GM23338 (cell line): ENCODE measurements at regions not wholly inside any gene's neighbourhood (a gene's known extent, or its start where the extent isn't known, plus 50 kb on each side); places are given as distances from the start of the nearest gene placed in this dataset.

ENCODE experiments used
- ATAC-seq: fragments of 200-7000 bp; cut with Tn5 transposase; 3 replicates; pipeline ENCODE4 v1.9.1; 2020
- DNase-seq: peaks from one replicate; pipeline ENCODE4 v3.0.0-alpha.2; 2015; ENCODE audit warnings: low spot score
- H2AFZ ChIP-seq: fragments of 200-600 bp; sonication (generic); 2 replicates; pipeline ENCODE4 v1.8.0; 2016; ENCODE audit warnings: antibody characterized with exemption, mild to moderate bottlenecking, moderate library complexity
- H3F3A ChIP-seq: fragments of 200-600 bp; sonication (generic); replicated peaks from 2 replicates; pipeline ENCODE4 v1.8.0; 2017; ENCODE audit warnings: antibody characterized with exemption, mixed run types, low read depth
- H3K27ac ChIP-seq: fragments of 200-600 bp; sonication (generic); 2 replicates; pipeline ENCODE4 v1.6.1; 2016; ENCODE audit warnings: low read depth
- H3K27me3 ChIP-seq: fragments of 200-600 bp; sonication (generic); 2 replicates; pipeline ENCODE4 v1.8.0; 2016; ENCODE audit warnings: mild to moderate bottlenecking, mixed run types, moderate library complexity; ENCODE audit not compliant: insufficient read depth
- H3K36me3 ChIP-seq: fragments of 200-600 bp; sonication (generic); 2 replicates; pipeline ENCODE4 v1.8.0; 2016; ENCODE audit warnings: mild to moderate bottlenecking; ENCODE audit not compliant: insufficient read depth
- H3K4me1 ChIP-seq: fragments of 200-600 bp; sonication (generic); 2 replicates; pipeline ENCODE4 v1.8.0; 2016; ENCODE audit warnings: mild to moderate bottlenecking, moderate library complexity; ENCODE audit not compliant: insufficient read depth
- H3K4me2 ChIP-seq: fragments of 200-600 bp; sonication (generic); 2 replicates; pipeline ENCODE4 v1.7.1; 2017; ENCODE audit warnings: mixed run types
- H3K4me3 ChIP-seq: fragments of 200-600 bp; sonication (generic); 2 replicates; pipeline ENCODE4 v1.6.1; 2016; ENCODE audit warnings: mixed run types
- H3K79me2 ChIP-seq: fragments of 200-600 bp; sonication (generic); replicated peaks from 2 replicates; pipeline ENCODE4 v1.8.0; 2017; ENCODE audit warnings: mild to moderate bottlenecking; ENCODE audit not compliant: insufficient read depth
- H3K9me2 ChIP-seq: fragments of 200-600 bp; sonication (generic); 2 replicates; pipeline ENCODE4 v1.8.0; 2017; ENCODE audit not compliant: insufficient read depth
- H4K20me1 ChIP-seq: fragments of 200-600 bp; sonication (generic); replicated peaks from 2 replicates; pipeline ENCODE4 v1.8.0; 2017; ENCODE audit warnings: mild to moderate bottlenecking; ENCODE audit not compliant: insufficient read depth
- H3K27ac Mint-ChIP-seq: 2 replicates; pipeline ENCODE4 v1.8.0; 2020; ENCODE audit warnings: inconsistent platforms, mild to moderate bottlenecking, moderate library complexity, mixed read lengths
- H3K27me3 Mint-ChIP-seq: 3 replicates; pipeline ENCODE4 v1.8.0; 2022; ENCODE audit warnings: low read depth, mild to moderate bottlenecking, moderate library complexity, mixed read lengths, inconsistent platforms; ENCODE audit not compliant: insufficient read depth, poor library complexity
- H3K36me3 Mint-ChIP-seq: 3 replicates; pipeline ENCODE4 v1.8.0; 2021; ENCODE audit warnings: low read depth, mild to moderate bottlenecking, inconsistent platforms, moderate library complexity, mixed read lengths
- H3K4me1 Mint-ChIP-seq: 3 replicates; pipeline ENCODE4 v1.8.0; 2020; ENCODE audit warnings: mild to moderate bottlenecking, inconsistent platforms, mixed read lengths
- H3K4me3 Mint-ChIP-seq: 3 replicates; pipeline ENCODE4 v1.8.0; 2021; ENCODE audit warnings: moderate library complexity, mild to moderate bottlenecking, inconsistent platforms, mixed read lengths
- H3K9me3 Mint-ChIP-seq: 3 replicates; pipeline ENCODE4 v1.8.0; 2020; ENCODE audit warnings: moderate library complexity, mild to moderate bottlenecking, inconsistent platforms, mixed read lengths
- CREB1 ChIP-seq: fragments of 250-450 bp; sonication (Bioruptor Pico); IDR thresholded peaks from 2 replicates; pipeline ENCODE4 v1.5.0; 2020; ENCODE audit warnings: low read depth, mild to moderate bottlenecking, moderate library complexity
- EZH2phosphoT487 ChIP-seq: fragments of 200-600 bp; sonication (generic); IDR thresholded peaks from one replicate; pipeline ENCODE4 v1.8.1; 2018; ENCODE audit warnings: antibody characterized with exemption; ENCODE audit not compliant: unreplicated experiment
- JUNB ChIP-seq: IDR thresholded peaks from one replicate; pipeline ENCODE4 v1.6.1; 2016; ENCODE audit warnings: antibody characterized with exemption; ENCODE audit not compliant: unreplicated experiment
- REST ChIP-seq: IDR thresholded peaks from one replicate; pipeline ENCODE4 v1.6.1; 2018; ENCODE audit warnings: antibody characterized with exemption; ENCODE audit not compliant: unreplicated experiment
- STAT1 ChIP-seq: IDR thresholded peaks from one replicate; pipeline ENCODE4 v1.6.1; 2016; ENCODE audit warnings: antibody characterized with exemption; ENCODE audit not compliant: unreplicated experiment
- ZNF114 ChIP-seq: fragments of 250-450 bp; sonication (Bioruptor Pico); IDR thresholded peaks from 2 replicates; pipeline ENCODE4 v1.5.0; 2020; ENCODE audit warnings: mild to moderate bottlenecking, moderate library complexity
- ZNF331 ChIP-seq: fragments of 250-450 bp; sonication (Bioruptor Pico); IDR thresholded peaks from 2 replicates; pipeline ENCODE4 v1.5.0; 2020; ENCODE audit warnings: low read depth, mild to moderate bottlenecking, moderate library complexity
- ZNF462 ChIP-seq: fragments of 250-450 bp; sonication (Bioruptor Pico); IDR thresholded peaks from 2 replicates; pipeline ENCODE4 v1.5.0; 2020; ENCODE audit warnings: mild to moderate bottlenecking, moderate library complexity
- TF ChIP-seq, protein P1 (sequence below): IDR thresholded peaks from 2 replicates; pipeline ENCODE4 v1.6.1; 2016; ENCODE audit warnings: antibody characterized with exemption

DNA sequence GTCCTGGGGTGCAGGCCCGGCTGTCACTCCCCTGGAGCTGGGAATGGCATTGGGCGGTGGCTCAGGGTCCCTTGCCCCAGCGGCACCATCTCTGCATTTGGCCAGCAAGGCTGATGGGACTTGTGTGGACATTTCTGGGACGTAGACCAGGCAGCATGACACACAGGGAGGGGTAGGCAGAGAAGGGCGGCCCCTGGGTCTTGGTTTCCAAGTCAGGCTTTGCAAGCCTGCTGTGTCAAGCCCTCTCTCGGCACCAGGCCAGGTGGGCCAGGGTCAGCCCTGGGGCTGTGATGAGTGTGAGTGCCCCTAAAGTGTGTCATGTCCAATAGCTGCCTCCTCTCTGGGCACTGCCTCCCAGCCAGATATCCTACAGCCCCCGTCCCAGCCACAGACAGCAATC lies 335.2 kb downstream of the SEC14L1 start:
- no peak overlapping the region for H3K4me3 ChIP-seq
- no peak overlapping the region for H3K4me3 Mint-ChIP-seq
- no peaks in the 10 kb centered on the region for H3K9me2 ChIP-seq
- peaks cover 19% of the 10 kb centered on the region for H3F3A ChIP-seq
- no peak for DNase-seq
- no peak overlapping the region for H3K4me2 ChIP-seq
- H3K4me1 ChIP-seq, result peaks cover 75% of the 10 kb centered on the region
- peaks cover 12% of the 10 kb centered on the region for H4K20me1 ChIP-seq
- peaks cover 23% of the 10 kb centered on the region for H3K27me3 Mint-ChIP-seq
- H3K27me3 ChIP-seq, result no peaks in the 10 kb centered on the region
- no peak overlapping the region for H3K27ac ChIP-seq
- H3K79me2 ChIP-seq, result peaks cover 85% of the 10 kb centered on the region
- no peak overlapping the region for H2AFZ ChIP-seq
- no peaks in the 10 kb centered on the region for H3K9me3 Mint-ChIP-seq
- no peak overlapping the region for H3K27ac Mint-ChIP-seq
- no peaks in the 10 kb centered on the region; the same call in 1 of the 2 replicates for H3K36me3 ChIP-seq
- H3K4me1 Mint-ChIP-seq, result peaks cover 85% of the 10 kb centered on the region
- ATAC-seq, result no peak
- H3K36me3 Mint-ChIP-seq, result peaks cover 10% of the 10 kb centered on the region; the same call in 2 of the 3 replicates
- TF ChIP-seq ZNF114 (CRISPR knock-in tag) (no peak), CREB1 (CRISPR knock-in tag) (no peak), EZH2phosphoT487 (no peak), JUNB (no peak), REST (no peak), STAT1 (no peak), ZNF462 (CRISPR knock-in tag) (no peak), ZNF331 (CRISPR knock-in tag) (no peak)
- TF ChIP-seq, protein P1, sequence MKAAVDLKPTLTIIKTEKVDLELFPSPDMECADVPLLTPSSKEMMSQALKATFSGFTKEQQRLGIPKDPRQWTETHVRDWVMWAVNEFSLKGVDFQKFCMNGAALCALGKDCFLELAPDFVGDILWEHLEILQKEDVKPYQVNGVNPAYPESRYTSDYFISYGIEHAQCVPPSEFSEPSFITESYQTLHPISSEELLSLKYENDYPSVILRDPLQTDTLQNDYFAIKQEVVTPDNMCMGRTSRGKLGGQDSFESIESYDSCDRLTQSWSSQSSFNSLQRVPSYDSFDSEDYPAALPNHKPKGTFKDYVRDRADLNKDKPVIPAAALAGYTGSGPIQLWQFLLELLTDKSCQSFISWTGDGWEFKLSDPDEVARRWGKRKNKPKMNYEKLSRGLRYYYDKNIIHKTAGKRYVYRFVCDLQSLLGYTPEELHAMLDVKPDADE, result no peak
